IgD-negative memory B cell (primary cell): ENCODE measurements at regions not wholly inside any gene's neighbourhood (a gene's known extent, or its start where the extent isn't known, plus 50 kb on each side); places are given as distances from the start of the nearest gene placed in this dataset.
"Not testable (repeated sequence)": the region's sequence is repeated elsewhere in the genome, so short reads cannot be mapped to it uniquely, and the experiment has no call there.

Experiments
- H3K27ac Mint-ChIP-seq, 3 donors: one replicate each; pipeline ENCODE4 v1.8.0; 2020 to 2022; ENCODE audit warnings: mild to moderate bottlenecking in 3 of 3, mixed read lengths in 3 of 3, moderate library complexity in 1 of 3
- H3K27me3 Mint-ChIP-seq: one replicate; pipeline ENCODE4 v1.8.0; 2021; ENCODE audit warnings: mixed read lengths
- H3K36me3 Mint-ChIP-seq: one replicate; pipeline ENCODE4 v1.8.0; 2020; ENCODE audit warnings: mild to moderate bottlenecking, mixed read lengths
- H3K4me1 Mint-ChIP-seq, 3 donors: one replicate each; pipeline ENCODE4 v1.8.0; 2020 to 2022; ENCODE audit warnings: mixed read lengths in 3 of 3, mild to moderate bottlenecking in 1 of 3
- H3K4me3 Mint-ChIP-seq, 4 donors: one replicate each; pipeline ENCODE4 v1.8.0; 2020 to 2022; ENCODE audit warnings: mild to moderate bottlenecking in 4 of 4, mixed read lengths in 4 of 4, moderate library complexity in 3 of 4
- H3K9me3 Mint-ChIP-seq, 3 donors: one replicate each; pipeline ENCODE4 v1.8.0; 2020 to 2021; ENCODE audit warnings: mixed read lengths in 3 of 3, mild to moderate bottlenecking in 1 of 3

DNA sequence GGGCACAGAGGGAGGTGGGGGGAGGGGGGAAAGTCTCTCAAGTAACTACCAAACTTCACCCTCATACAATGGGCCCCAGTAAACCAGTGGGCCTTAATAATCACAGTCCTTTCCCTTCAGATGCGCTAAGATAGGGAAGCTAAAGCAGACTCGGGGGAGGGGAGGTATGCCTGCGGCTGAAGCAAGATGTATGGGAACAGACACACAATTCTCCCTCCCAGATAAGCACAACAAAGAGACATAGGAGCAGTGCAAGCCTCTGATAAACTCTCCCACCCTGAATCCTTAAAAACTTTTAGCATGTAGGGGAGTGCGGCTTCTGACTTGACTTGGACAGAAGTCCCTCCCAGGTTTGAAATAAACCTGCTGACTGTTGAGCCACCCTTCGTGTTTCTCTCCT is 54.7 kb downstream of the PROP1 start:
- not testable (repeated sequence) for H3K36me3 Mint-ChIP-seq, H3K27me3 Mint-ChIP-seq, H3K27ac Mint-ChIP-seq, H3K4me1 Mint-ChIP-seq, H3K9me3 Mint-ChIP-seq
- peak overlapping the region in 1 of 4 donors; percentile 50 for H3K4me3 Mint-ChIP-seq

GRCh38 chr5:177939246-177940171 is 56.5 kb downstream of the PROP1 start:
- H3K4me1 Mint-ChIP-seq, H3K27me3 Mint-ChIP-seq, H3K36me3 Mint-ChIP-seq, H3K9me3 Mint-ChIP-seq, H3K27ac Mint-ChIP-seq: not testable (repeated sequence)
- H3K4me3 Mint-ChIP-seq: peak overlapping the region; percentile 59 to 88 (median 67)

DNA sequence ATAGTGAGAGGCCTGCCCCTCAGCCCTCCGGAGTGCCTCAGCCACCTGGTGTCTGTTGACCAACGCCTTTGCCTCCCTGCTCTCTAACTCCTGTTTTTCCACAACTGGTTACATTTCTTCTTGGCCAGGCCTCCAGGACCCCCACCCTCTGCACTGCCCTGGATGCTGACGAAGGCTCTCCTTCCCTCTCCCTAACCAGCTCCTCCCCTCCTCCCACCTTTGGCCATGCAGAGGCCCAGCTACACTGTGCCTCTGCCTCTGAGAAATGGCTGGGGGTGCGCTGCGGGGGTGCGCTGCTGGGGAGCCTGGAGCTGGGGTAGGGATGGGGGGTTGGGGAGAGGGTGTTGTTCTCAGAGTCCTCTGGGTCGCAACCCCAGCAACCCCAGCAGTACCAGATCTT is 57.3 kb downstream of the PROP1 start:
- H3K27me3 Mint-ChIP-seq, H3K4me1 Mint-ChIP-seq, H3K27ac Mint-ChIP-seq, H3K9me3 Mint-ChIP-seq, H3K36me3 Mint-ChIP-seq: not testable (repeated sequence)
- H3K4me3 Mint-ChIP-seq: peak overlapping the region in 2 of 4 donors; percentile 60 to 88

- H3K27ac Mint-ChIP-seq, H3K4me1 Mint-ChIP-seq, H3K36me3 Mint-ChIP-seq, H3K9me3 Mint-ChIP-seq, H3K27me3 Mint-ChIP-seq, H3K4me3 Mint-ChIP-seq: not testable (repeated sequence)
Measured at GRCh38 chr5:177934233-177934632, 61.8 kb downstream of the PROP1 start.

- H3K4me3 Mint-ChIP-seq, H3K9me3 Mint-ChIP-seq, H3K27me3 Mint-ChIP-seq, H3K27ac Mint-ChIP-seq, H3K4me1 Mint-ChIP-seq, H3K36me3 Mint-ChIP-seq: not testable (repeated sequence)
Measured at GRCh38 chr5:177930269-177931022, 65.6 kb downstream of the PROP1 start.

GRCh38 chr5:177929618-177930017 is 66.4 kb downstream of the PROP1 start:
- H3K9me3 Mint-ChIP-seq, H3K4me3 Mint-ChIP-seq, H3K36me3 Mint-ChIP-seq, H3K27ac Mint-ChIP-seq, H3K4me1 Mint-ChIP-seq, H3K27me3 Mint-ChIP-seq: not testable (repeated sequence)

DNA sequence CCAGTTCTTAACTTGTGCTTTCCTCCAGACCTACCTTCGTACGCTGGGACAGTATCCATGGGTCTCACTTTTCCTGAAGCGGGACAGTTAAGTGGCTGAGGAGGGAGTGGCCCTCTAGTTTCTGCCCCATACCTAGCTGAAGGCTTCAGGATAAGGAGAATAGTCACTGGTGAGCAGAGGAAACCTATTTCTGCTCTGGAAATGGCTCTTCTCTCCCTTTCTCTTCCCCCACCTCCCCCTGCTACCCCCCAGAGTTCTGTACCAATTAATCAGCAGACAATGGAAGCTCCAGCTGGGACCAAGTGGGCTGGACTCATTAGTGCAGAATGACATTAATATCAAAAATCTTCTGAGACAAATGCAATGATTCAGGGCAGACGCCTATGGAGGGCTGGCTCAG is 68.5 kb downstream of the PROP1 start:
- not testable (repeated sequence) for H3K27me3 Mint-ChIP-seq, H3K9me3 Mint-ChIP-seq, H3K27ac Mint-ChIP-seq, H3K4me3 Mint-ChIP-seq, H3K36me3 Mint-ChIP-seq, H3K4me1 Mint-ChIP-seq

DNA sequence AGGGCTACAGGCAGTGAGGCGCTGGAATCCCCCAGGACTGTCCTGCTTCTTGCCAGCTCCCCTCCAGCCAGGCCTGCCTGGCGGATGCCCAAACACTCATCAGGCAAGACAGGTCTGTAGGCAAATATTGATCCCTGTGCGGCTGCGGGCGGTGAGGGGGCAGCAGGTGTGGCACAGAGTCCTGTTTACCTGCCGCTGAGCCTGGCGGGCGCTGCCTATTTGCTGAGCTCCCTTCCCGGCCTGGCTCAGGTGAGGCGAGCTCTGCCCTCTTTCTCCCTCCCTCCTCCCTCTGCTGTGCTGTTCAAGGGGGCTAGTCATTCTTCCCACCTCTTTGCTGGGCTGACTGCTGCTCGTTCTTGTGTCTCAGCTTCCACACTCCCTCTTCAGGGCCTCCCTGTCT is 71.5 kb downstream of the PROP1 start:
- H3K4me1 Mint-ChIP-seq, H3K9me3 Mint-ChIP-seq, H3K4me3 Mint-ChIP-seq, H3K36me3 Mint-ChIP-seq, H3K27ac Mint-ChIP-seq, H3K27me3 Mint-ChIP-seq: not testable (repeated sequence)

GRCh38 chr5:177923837-177924236 is 72.2 kb downstream of the PROP1 start:
- H3K27ac Mint-ChIP-seq: not testable (repeated sequence)

GRCh38 chr5:177923189-177923588 is 72.9 kb downstream of the PROP1 start:
- H3K4me1 Mint-ChIP-seq, H3K27me3 Mint-ChIP-seq, H3K9me3 Mint-ChIP-seq, H3K4me3 Mint-ChIP-seq, H3K36me3 Mint-ChIP-seq, H3K27ac Mint-ChIP-seq: not testable (repeated sequence)

More at GRCh38 chr5:177923837-177924236, 72.2 kb downstream of the PROP1 start:
- not testable (repeated sequence) for H3K27me3 Mint-ChIP-seq, H3K4me3 Mint-ChIP-seq, H3K36me3 Mint-ChIP-seq, H3K4me1 Mint-ChIP-seq, H3K9me3 Mint-ChIP-seq

- H3K4me1 Mint-ChIP-seq, H3K27ac Mint-ChIP-seq, H3K36me3 Mint-ChIP-seq, H3K4me3 Mint-ChIP-seq, H3K9me3 Mint-ChIP-seq, H3K27me3 Mint-ChIP-seq: not testable (repeated sequence)
Measured at GRCh38 chr5:177909261-177909660, 86.8 kb downstream of the PROP1 start.

- not testable (repeated sequence) for H3K4me3 Mint-ChIP-seq, H3K4me1 Mint-ChIP-seq, H3K27me3 Mint-ChIP-seq, H3K9me3 Mint-ChIP-seq, H3K27ac Mint-ChIP-seq, H3K36me3 Mint-ChIP-seq
Measured at GRCh38 chr5:177902806-177903205, 93.2 kb downstream of the PROP1 start.

GRCh38 chr5:177900066-177900465 is 96.0 kb downstream of the PROP1 start:
- not testable (repeated sequence) for H3K36me3 Mint-ChIP-seq, H3K4me1 Mint-ChIP-seq, H3K27me3 Mint-ChIP-seq, H3K9me3 Mint-ChIP-seq, H3K27ac Mint-ChIP-seq, H3K4me3 Mint-ChIP-seq

- H3K4me1 Mint-ChIP-seq, H3K27me3 Mint-ChIP-seq, H3K4me3 Mint-ChIP-seq, H3K9me3 Mint-ChIP-seq, H3K36me3 Mint-ChIP-seq, H3K27ac Mint-ChIP-seq: not testable (repeated sequence)
Measured at GRCh38 chr5:177894681-177895453, 101.2 kb downstream of the PROP1 start.

GRCh38 chr5:177892357-177892665 is 103.7 kb downstream of the PROP1 start:
- not testable (repeated sequence) for H3K9me3 Mint-ChIP-seq, H3K4me1 Mint-ChIP-seq, H3K4me3 Mint-ChIP-seq, H3K27ac Mint-ChIP-seq, H3K27me3 Mint-ChIP-seq, H3K36me3 Mint-ChIP-seq
